H9 (cell line): ENCODE measurements at regions not wholly inside any gene's neighbourhood (a gene's known extent, or its start where the extent isn't known, plus 50 kb on each side); places are given as distances from the start of the nearest gene placed in this dataset.

Source experiments
- DNase-seq: peaks from one replicate; pipeline ENCODE4 v3.0.0-alpha.2; 2017
- H2AFZ ChIP-seq: one replicate; pipeline ENCODE4 v1.6.1; 2013; ENCODE audit warnings: mild to moderate bottlenecking, low read length, control low read depth, moderate library complexity
- H2AK5ac ChIP-seq: 2 replicates; pipeline ENCODE4 v1.6.1; 2013; ENCODE audit warnings: low read length, control low read depth, mixed read lengths; ENCODE audit not compliant: insufficient read length
- H2BK120ac ChIP-seq: one replicate; pipeline ENCODE4 v1.6.1; 2013; ENCODE audit warnings: low read depth, mild to moderate bottlenecking, low read length, control low read depth, inconsistent platforms; ENCODE audit not compliant: poor library complexity, severe bottlenecking
- H2BK12ac ChIP-seq: 2 replicates; pipeline ENCODE4 v1.6.1; 2013; ENCODE audit warnings: low read length, control low read depth, mixed read lengths, low read depth; ENCODE audit not compliant: insufficient read length
- H2BK15ac ChIP-seq: 2 replicates; pipeline ENCODE4 v1.6.1; 2013; ENCODE audit warnings: low read depth, low read length, control low read depth
- H2BK20ac ChIP-seq: one replicate; pipeline ENCODE4 v1.6.1; 2013; ENCODE audit warnings: low read depth, mild to moderate bottlenecking, low read length, control low read depth, inconsistent platforms; ENCODE audit not compliant: poor library complexity, severe bottlenecking
- H2BK5ac ChIP-seq: 2 replicates; pipeline ENCODE4 v1.6.1; 2013; ENCODE audit warnings: low read length, control low read depth, mixed read lengths; ENCODE audit not compliant: insufficient read length
- H3K14ac ChIP-seq: 2 replicates; pipeline ENCODE4 v1.6.1; 2013; ENCODE audit warnings: low read length, control low read depth; ENCODE audit not compliant: insufficient read depth
- H3K18ac ChIP-seq: 2 replicates; pipeline ENCODE4 v1.6.1; 2013; ENCODE audit warnings: low read depth, mild to moderate bottlenecking, mixed read lengths, low read length, control low read depth; ENCODE audit not compliant: insufficient read length
- H3K23ac ChIP-seq: 2 replicates; pipeline ENCODE4 v1.6.1; 2013; ENCODE audit warnings: low read length, control low read depth, mixed read lengths, low read depth; ENCODE audit not compliant: insufficient read length
- H3K23me2 ChIP-seq: 2 replicates; pipeline ENCODE4 v1.6.1; 2013; ENCODE audit warnings: low read depth, mild to moderate bottlenecking, mixed read lengths, low read length, control low read depth; ENCODE audit not compliant: insufficient read length, poor library complexity, severe bottlenecking
- H3K27ac ChIP-seq: 2 replicates; pipeline ENCODE4 v1.5.1; 2013; ENCODE audit warnings: low read length, control low read depth, mixed read lengths, low read depth; ENCODE audit not compliant: insufficient read length
- H3K27me3 ChIP-seq: 2 replicates; pipeline ENCODE4 v1.6.1; 2013; ENCODE audit warnings: low read length, control low read depth, inconsistent platforms; ENCODE audit not compliant: insufficient read depth
- H3K4ac ChIP-seq: 2 replicates; pipeline ENCODE4 v1.6.1; 2013; ENCODE audit warnings: low read depth, mild to moderate bottlenecking, control low read depth, inconsistent platforms, low read length, moderate library complexity
- H3K4me1 ChIP-seq: 2 replicates; pipeline ENCODE4 v1.6.1; 2013; ENCODE audit warnings: low read length, control low read depth, inconsistent platforms; ENCODE audit not compliant: insufficient read depth
- H3K4me2 ChIP-seq: 2 replicates; pipeline ENCODE4 v1.6.1; 2013; ENCODE audit warnings: low read length, control low read depth, mixed read lengths; ENCODE audit not compliant: insufficient read length, insufficient read depth
- H3K56ac ChIP-seq: 2 replicates; pipeline ENCODE4 v1.6.1; 2013; ENCODE audit warnings: low read depth, mild to moderate bottlenecking, mixed read lengths, low read length, control low read depth; ENCODE audit not compliant: insufficient read length
- H3K79me1 ChIP-seq: 2 replicates; pipeline ENCODE4 v1.6.1; 2013; ENCODE audit warnings: low read depth, mild to moderate bottlenecking, moderate library complexity, low read length, control low read depth, inconsistent platforms; ENCODE audit not compliant: insufficient read depth, poor library complexity, severe bottlenecking
- H3K79me2 ChIP-seq: 2 replicates; pipeline ENCODE4 v1.6.1; 2013; ENCODE audit warnings: low read length, control low read depth, inconsistent platforms; ENCODE audit not compliant: insufficient read depth
- H3K9ac ChIP-seq: 2 replicates; pipeline ENCODE4 v1.6.1; 2013; ENCODE audit warnings: low read length, control low read depth, mixed read lengths; ENCODE audit not compliant: insufficient read length; ENCODE audit errors: extremely low read depth
- H3K9me3 ChIP-seq: one replicate; pipeline ENCODE4 v1.6.1; 2013; ENCODE audit warnings: low read depth, low read length, inconsistent platforms; ENCODE audit not compliant: control insufficient read depth
- H3T11ph ChIP-seq: one replicate; pipeline ENCODE4 v1.6.1; 2013; ENCODE audit warnings: mild to moderate bottlenecking, low read length, control low read depth, inconsistent platforms
- H4K20me1 ChIP-seq: one replicate; pipeline ENCODE4 v1.6.1; 2013; ENCODE audit not compliant: control insufficient read depth, insufficient read length, insufficient read depth
- H4K5ac ChIP-seq: 2 replicates; pipeline ENCODE4 v1.6.1; 2013; ENCODE audit warnings: low read depth, mild to moderate bottlenecking, mixed read lengths, low read length, control low read depth; ENCODE audit not compliant: insufficient read length
- H4K8ac ChIP-seq: replicated peaks from 2 replicates; pipeline ENCODE4 v1.6.1; 2013; ENCODE audit warnings: low read length, control low read depth, mixed read lengths, low read depth; ENCODE audit not compliant: insufficient read length
- H4K91ac ChIP-seq: 2 replicates; pipeline ENCODE4 v1.6.1; 2013; ENCODE audit warnings: low read depth, mild to moderate bottlenecking, moderate library complexity, mixed read lengths, low read length, control low read depth; ENCODE audit not compliant: insufficient read length
- H3K27ac Mint-ChIP-seq, 3 experiments: 2 replicates in 2 of 3; 3 replicates in 1 of 3; pipeline ENCODE4 v1.8.0; 2020 to 2021; ENCODE audit warnings: mixed read lengths in 3 of 3, mild to moderate bottlenecking in 1 of 3, moderate library complexity in 1 of 3
- H3K27me3 Mint-ChIP-seq: 2 replicates; pipeline ENCODE4 v1.8.0; 2021; ENCODE audit warnings: low read depth, mild to moderate bottlenecking, moderate library complexity, mixed read lengths
- H3K36me3 Mint-ChIP-seq, 3 experiments: 2 replicates in 2 of 3; 3 replicates in 1 of 3; pipeline ENCODE4 v1.8.0; 2020 to 2021; ENCODE audit warnings: low read depth in 3 of 3, mixed read lengths in 3 of 3; ENCODE audit not compliant: insufficient read depth in 1 of 3
- H3K4me1 Mint-ChIP-seq, 2 experiments: 2 replicates each; pipeline ENCODE4 v1.8.0; 2020; ENCODE audit warnings: mixed read lengths in 2 of 2
- H3K4me3 Mint-ChIP-seq, 2 experiments: 2 replicates in 1 of 2; 3 replicates in 1 of 2; pipeline ENCODE4 v1.8.0; 2020 to 2021; ENCODE audit warnings: mild to moderate bottlenecking in 2 of 2, mixed read lengths in 2 of 2, moderate library complexity in 1 of 2
- H3K9me3 Mint-ChIP-seq, 2 experiments: 2 replicates in 1 of 2; 3 replicates in 1 of 2; pipeline ENCODE4 v1.8.0; 2020; ENCODE audit warnings: mild to moderate bottlenecking in 2 of 2, mixed read lengths in 2 of 2, moderate library complexity in 1 of 2
- CTCF ChIP-seq: fragments of 200-600 bp; sonication (generic); conservative IDR thresholded peaks from 3 replicates; pipeline ENCODE4 v1.8.0; 2021; ENCODE audit warnings: antibody characterized with exemption, mild to moderate bottlenecking
- WGBS: extraction: QIAGEN DNeasy Blood & Tissue Kit; methylation state at CpG from one replicate; pipeline ENCODE4 v1.1.7; 2013; ENCODE audit warnings: missing lambda C conversion rate, low lambda C conversion rate, mixed read lengths; ENCODE audit not compliant: insufficient read length; ENCODE audit errors: extremely low coverage; 5-methylcytosine and 5-hydroxymethylcytosine counted together

GRCh38 chr16:54508351-54508750 lies 221.8 kb upstream of the IRX3 start:
- Mint-ChIP-seq H3K4me1 (peaks cover 67 to 81% of the 10 kb centered on the region in 2 experiments), H3K4me3 (no peak overlapping the region), H3K27me3 (peaks cover 5% of the 10 kb centered on the region), H3K27ac (no peak overlapping the region), H3K36me3 (no peaks in the 10 kb centered on the region), H3K9me3 (no peaks in the 10 kb centered on the region)
- no CpG with 5 or more reads among the region's 12 CpGs for WGBS
- no peak for DNase-seq
- H2BK120ac ChIP-seq = no peak overlapping the region
- no peak overlapping the region for H2BK15ac ChIP-seq
- peaks cover 4% of the 10 kb centered on the region for H3K4me1 ChIP-seq
- no peak overlapping the region for H4K8ac ChIP-seq
- H3K79me2 ChIP-seq = no peaks in the 10 kb centered on the region
- no peaks in the 10 kb centered on the region for H3K23me2 ChIP-seq
- TF ChIP-seq CTCF = no peak
- H4K20me1 ChIP-seq = no peaks in the 10 kb centered on the region
- no peak overlapping the region for H2BK20ac ChIP-seq
- H3K4me2 ChIP-seq = no peak overlapping the region
- H3K27me3 ChIP-seq = no peaks in the 10 kb centered on the region
- H3K18ac ChIP-seq = no peak overlapping the region
- no peak overlapping the region for H3K56ac ChIP-seq
- H2BK12ac ChIP-seq = no peak overlapping the region
- no peak overlapping the region for H3T11ph ChIP-seq
- H2AK5ac ChIP-seq = no peak overlapping the region
- H3K23ac ChIP-seq = no peak overlapping the region
- H2AFZ ChIP-seq = no peak overlapping the region
- no peak overlapping the region for H2BK5ac ChIP-seq
- no peak overlapping the region for H3K14ac ChIP-seq
- no peaks in the 10 kb centered on the region for H3K79me1 ChIP-seq
- no peaks in the 10 kb centered on the region for H3K9me3 ChIP-seq
- no peak overlapping the region for H3K9ac ChIP-seq
- H4K91ac ChIP-seq = no peak overlapping the region
- no peak overlapping the region for H3K27ac ChIP-seq
- H4K5ac ChIP-seq = no peak overlapping the region
- H3K4ac ChIP-seq = no peak overlapping the region
